Astrocyte (in vitro differentiated cells and primary cell): ENCODE measurements at regions not wholly inside any gene's neighbourhood (a gene's known extent, or its start where the extent isn't known, plus 50 kb on each side); places are given as distances from the start of the nearest gene placed in this dataset.
"Not testable (repeated sequence)": the region's sequence is repeated elsewhere in the genome, so short reads cannot be mapped to it uniquely, and the experiment has no call there.

Experiments
- DNase-seq: peaks from one replicate; pipeline ENCODE4 v3.0.0-alpha.2; 2010; ENCODE audit warnings: low read depth
- FAIRE-seq: peaks from 2 replicates; lab custom pipeline; 2011; peaks lifted over from hg19 to GRCh38; lab: Jason Lieb, UNC
- H2AFZ ChIP-seq: 2 replicates; pipeline ENCODE4 v1.6.0; 2012; ENCODE audit warnings: low read depth, low read length, inconsistent platforms
- H3K27ac ChIP-seq: 2 replicates; pipeline ENCODE4 v1.5.1; 2011; ENCODE audit warnings: low read depth, low read length, inconsistent platforms
- H3K27me3 ChIP-seq: 2 replicates; pipeline ENCODE4 v1.6.0; 2011; ENCODE audit warnings: low read length, inconsistent platforms; ENCODE audit not compliant: insufficient read depth
- H3K36me3 ChIP-seq: 2 replicates; pipeline ENCODE4 v1.5.1; 2011; ENCODE audit warnings: low read length, inconsistent platforms; ENCODE audit not compliant: insufficient read depth
- H3K4me1 ChIP-seq: 2 replicates; pipeline ENCODE4 v1.5.1; 2011; ENCODE audit warnings: low read length, inconsistent platforms; ENCODE audit not compliant: insufficient read depth
- H3K4me2 ChIP-seq: 2 replicates; pipeline ENCODE4 v1.6.0; 2012; ENCODE audit warnings: low read length, inconsistent platforms
- H3K4me3 ChIP-seq: 2 replicates; pipeline ENCODE4 v1.5.1; 2011; ENCODE audit warnings: low read depth, mild to moderate bottlenecking, low read length, inconsistent platforms; ENCODE audit not compliant: insufficient read depth
- H3K79me2 ChIP-seq: 2 replicates; pipeline ENCODE4 v1.6.0; 2012; ENCODE audit warnings: mild to moderate bottlenecking, low read length, inconsistent platforms; ENCODE audit not compliant: insufficient read depth
- H3K9ac ChIP-seq: 2 replicates; pipeline ENCODE4 v1.6.0; 2012; ENCODE audit warnings: mild to moderate bottlenecking, low read length, inconsistent platforms
- H3K9me3 ChIP-seq: 2 replicates; pipeline ENCODE4 v1.5.1; 2012; ENCODE audit warnings: low read depth, mild to moderate bottlenecking, low read length, inconsistent platforms; ENCODE audit not compliant: insufficient read depth
- H4K20me1 ChIP-seq: 2 replicates; pipeline ENCODE4 v1.6.0; 2012; ENCODE audit warnings: low read length, inconsistent platforms; ENCODE audit not compliant: insufficient read depth
- H3K27ac Mint-ChIP-seq: one replicate; pipeline ENCODE4 v1.8.0; 2021; ENCODE audit warnings: mild to moderate bottlenecking, mixed read lengths; ENCODE audit not compliant: unreplicated experiment
- H3K27me3 Mint-ChIP-seq: one replicate; pipeline ENCODE4 v1.8.0; 2021; ENCODE audit warnings: low read depth, mixed read lengths; ENCODE audit not compliant: unreplicated experiment
- H3K36me3 Mint-ChIP-seq: one replicate; pipeline ENCODE4 v1.8.0; 2021; ENCODE audit warnings: low read depth, mixed read lengths; ENCODE audit not compliant: unreplicated experiment
- H3K4me1 Mint-ChIP-seq: one replicate; pipeline ENCODE4 v1.8.0; 2021; ENCODE audit warnings: low read depth, mixed read lengths; ENCODE audit not compliant: unreplicated experiment
- H3K4me3 Mint-ChIP-seq: one replicate; pipeline ENCODE4 v1.8.0; 2021; ENCODE audit warnings: mild to moderate bottlenecking, moderate library complexity, mixed read lengths; ENCODE audit not compliant: unreplicated experiment
- H3K9me3 Mint-ChIP-seq: one replicate; pipeline ENCODE4 v1.8.0; 2021; ENCODE audit warnings: mild to moderate bottlenecking, mixed read lengths; ENCODE audit not compliant: unreplicated experiment
- EZH2 ChIP-seq: IDR thresholded peaks from 2 replicates; pipeline ENCODE4 v1.6.1; 2012; ENCODE audit warnings: mild to moderate bottlenecking, low read length, inconsistent platforms; ENCODE audit not compliant: insufficient read depth
- TF ChIP-seq, protein P1 (sequence below): IDR thresholded peaks from 2 replicates; pipeline ENCODE4 v1.5.1; 2011; ENCODE audit warnings: low read depth, mild to moderate bottlenecking, inconsistent platforms, low read length, moderate library complexity; ENCODE audit not compliant: insufficient read depth

DNA sequence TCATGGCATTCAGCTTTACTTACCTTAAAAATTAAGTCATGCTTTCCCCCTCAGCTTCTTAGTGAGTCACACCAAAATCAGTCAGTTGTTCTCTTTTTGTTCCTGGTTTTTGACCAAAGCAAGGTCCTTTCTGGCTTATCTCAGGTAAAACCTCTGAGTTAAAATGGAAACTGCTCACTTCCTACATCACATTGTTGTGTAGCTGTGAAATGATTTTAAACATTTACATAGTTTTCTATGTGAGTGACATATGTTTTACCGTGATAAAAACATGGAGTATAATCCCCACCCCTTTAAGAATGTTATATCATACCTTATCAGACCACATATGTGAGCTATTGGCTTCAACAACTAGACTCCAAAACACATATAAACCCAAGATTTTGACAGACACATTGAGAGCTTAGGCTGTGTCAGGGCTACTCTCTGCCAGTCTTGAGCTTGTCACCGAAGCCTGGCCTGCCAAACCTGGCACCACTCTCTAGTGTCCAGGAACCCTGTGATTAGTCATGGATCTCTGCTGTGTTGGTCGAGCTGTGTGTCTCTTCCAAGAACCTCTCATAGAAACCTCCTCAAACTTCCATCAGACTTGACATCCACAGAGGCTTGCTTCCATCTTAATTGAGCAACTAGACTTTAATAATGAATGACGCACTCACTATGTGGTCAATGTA, 113.7 kb upstream of the FOXN2 start:
- H3K9me3 ChIP-seq, result no peaks in the 10 kb centered on the region
- no peak for FAIRE-seq
- peaks cover 2% of the 10 kb centered on the region for H3K4me1 Mint-ChIP-seq

DNA sequence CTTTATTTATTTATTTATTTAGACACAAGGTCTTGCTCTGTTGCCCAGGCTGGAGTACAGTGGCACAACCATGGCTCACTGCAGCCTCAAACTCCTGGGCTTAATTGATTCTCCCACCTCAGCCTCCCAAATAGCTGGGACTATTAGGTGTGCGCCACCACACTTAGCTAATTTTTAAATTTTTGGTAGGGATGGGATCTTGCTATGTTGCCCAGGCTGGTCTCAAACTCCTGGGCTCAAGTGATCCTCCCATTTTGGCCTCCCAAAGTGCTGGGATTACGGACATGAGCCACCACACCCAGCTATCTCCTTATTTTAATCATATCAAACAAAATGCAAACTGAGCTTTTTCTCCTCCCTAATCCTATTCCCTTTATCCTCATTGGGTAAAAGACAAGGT, 113.0 kb upstream of the FOXN2 start:
- H3K36me3 ChIP-seq, FAIRE-seq: not testable (repeated sequence)

More for the DNA sequence above, 113.7 kb upstream of the FOXN2 start:
- H3K27me3 ChIP-seq, result no peaks in the 10 kb centered on the region
- H3K27ac Mint-ChIP-seq, result no peak overlapping the region
- H3K36me3 ChIP-seq, result no peaks in the 10 kb centered on the region
- no peak overlapping the region for H3K9ac ChIP-seq
- no peak overlapping the region for H3K27ac ChIP-seq
- no peaks in the 10 kb centered on the region for H3K79me2 ChIP-seq
- no peaks in the 10 kb centered on the region for H3K4me1 ChIP-seq
- TF ChIP-seq, protein P1, sequence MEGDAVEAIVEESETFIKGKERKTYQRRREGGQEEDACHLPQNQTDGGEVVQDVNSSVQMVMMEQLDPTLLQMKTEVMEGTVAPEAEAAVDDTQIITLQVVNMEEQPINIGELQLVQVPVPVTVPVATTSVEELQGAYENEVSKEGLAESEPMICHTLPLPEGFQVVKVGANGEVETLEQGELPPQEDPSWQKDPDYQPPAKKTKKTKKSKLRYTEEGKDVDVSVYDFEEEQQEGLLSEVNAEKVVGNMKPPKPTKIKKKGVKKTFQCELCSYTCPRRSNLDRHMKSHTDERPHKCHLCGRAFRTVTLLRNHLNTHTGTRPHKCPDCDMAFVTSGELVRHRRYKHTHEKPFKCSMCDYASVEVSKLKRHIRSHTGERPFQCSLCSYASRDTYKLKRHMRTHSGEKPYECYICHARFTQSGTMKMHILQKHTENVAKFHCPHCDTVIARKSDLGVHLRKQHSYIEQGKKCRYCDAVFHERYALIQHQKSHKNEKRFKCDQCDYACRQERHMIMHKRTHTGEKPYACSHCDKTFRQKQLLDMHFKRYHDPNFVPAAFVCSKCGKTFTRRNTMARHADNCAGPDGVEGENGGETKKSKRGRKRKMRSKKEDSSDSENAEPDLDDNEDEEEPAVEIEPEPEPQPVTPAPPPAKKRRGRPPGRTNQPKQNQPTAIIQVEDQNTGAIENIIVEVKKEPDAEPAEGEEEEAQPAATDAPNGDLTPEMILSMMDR, result no peak
- TF ChIP-seq EZH2, result no peak
- H3K27me3 Mint-ChIP-seq, result no peaks in the 10 kb centered on the region
- no peaks in the 10 kb centered on the region for H3K36me3 Mint-ChIP-seq
- no peaks in the 10 kb centered on the region for H3K9me3 Mint-ChIP-seq
- no peak overlapping the region for H3K4me2 ChIP-seq
- no peak overlapping the region for H2AFZ ChIP-seq
- no peak overlapping the region for H3K4me3 Mint-ChIP-seq
- H3K4me3 ChIP-seq, result no peak overlapping the region
- no peak for DNase-seq
- H4K20me1 ChIP-seq, result no peaks in the 10 kb centered on the region

DNA sequence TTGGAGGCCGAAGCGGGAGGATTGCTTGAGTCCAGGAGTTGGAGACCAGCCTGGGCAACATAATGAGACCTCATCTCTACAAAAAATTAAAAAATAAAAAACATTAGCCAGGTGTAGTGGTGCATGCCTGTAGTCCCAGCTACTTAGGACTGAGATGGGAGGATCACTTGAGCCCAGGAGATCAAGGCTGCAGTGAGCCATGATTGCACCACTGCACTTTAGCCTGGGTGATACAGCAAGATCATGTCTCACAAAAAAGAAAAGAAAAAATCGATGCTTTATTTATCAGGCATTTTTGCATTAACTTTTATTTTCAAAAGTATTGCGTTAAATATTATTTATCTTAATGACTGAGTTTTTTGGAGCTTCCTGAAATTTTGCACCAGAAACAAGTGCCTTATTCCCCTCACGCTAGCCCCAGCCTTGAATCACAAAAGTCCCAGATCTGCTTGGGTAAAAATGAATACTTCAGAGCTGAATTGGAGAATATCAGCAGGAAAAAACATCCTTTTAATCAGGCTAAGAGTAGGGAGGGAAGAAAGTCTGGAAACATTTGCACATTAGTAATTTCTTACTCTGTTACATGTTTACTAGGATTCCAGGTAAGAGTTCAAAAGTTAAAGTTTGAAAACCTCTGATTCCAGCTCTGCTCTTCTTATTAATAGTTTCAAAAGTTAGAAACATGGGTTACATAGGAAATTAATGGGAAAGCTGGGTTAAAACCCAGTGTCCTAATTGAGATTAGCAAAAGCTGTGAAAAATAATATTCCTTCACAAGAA, 111.4 kb upstream of the FOXN2 start:
- H3K4me1 Mint-ChIP-seq, result peaks cover 9% of the 10 kb centered on the region

More for the DNA sequence above, 113.0 kb upstream of the FOXN2 start:
- not testable (repeated sequence) for H3K27ac Mint-ChIP-seq, H3K4me1 ChIP-seq, H2AFZ ChIP-seq, H3K4me1 Mint-ChIP-seq, H3K27ac ChIP-seq, DNase-seq, H3K4me3 ChIP-seq, H3K9me3 ChIP-seq, H3K4me2 ChIP-seq, H3K9me3 Mint-ChIP-seq, H3K79me2 ChIP-seq, H3K4me3 Mint-ChIP-seq, H4K20me1 ChIP-seq, H3K27me3 Mint-ChIP-seq, H3K9ac ChIP-seq, H3K27me3 ChIP-seq, H3K36me3 Mint-ChIP-seq

More for the DNA sequence above, 111.4 kb upstream of the FOXN2 start:
- Mint-ChIP-seq H3K27me3 (no peaks in the 10 kb centered on the region), H3K4me3 (no peak overlapping the region), H3K9me3 (no peaks in the 10 kb centered on the region), H3K27ac (no peak overlapping the region), H3K36me3 (no peaks in the 10 kb centered on the region)
- no peak overlapping the region for H3K4me2 ChIP-seq
- no peak for TF ChIP-seq EZH2
- TF ChIP-seq, protein P1, result no peak
- no peak overlapping the region for H3K4me3 ChIP-seq
- no peak for FAIRE-seq
- H3K36me3 ChIP-seq, result no peaks in the 10 kb centered on the region
- H4K20me1 ChIP-seq, result no peaks in the 10 kb centered on the region
- H3K4me1 ChIP-seq, result no peaks in the 10 kb centered on the region
- DNase-seq, result no peak
- H3K9ac ChIP-seq, result no peak overlapping the region
- H3K27me3 ChIP-seq, result no peaks in the 10 kb centered on the region
- no peaks in the 10 kb centered on the region for H3K79me2 ChIP-seq
- no peak overlapping the region for H2AFZ ChIP-seq
- H3K27ac ChIP-seq, result no peak overlapping the region
- no peaks in the 10 kb centered on the region for H3K9me3 ChIP-seq
